Fibroblast of peridontal ligament (primary cell): ENCODE measurements at regions not wholly inside any gene's neighbourhood (a gene's known extent, or its start where the extent isn't known, plus 50 kb on each side); places are given as distances from the start of the nearest gene placed in this dataset.

Source experiments
- DNase-seq: peaks from one replicate; pipeline ENCODE4 v3.0.0-alpha.2; 2010; ENCODE audit errors: extremely low read depth

DNA sequence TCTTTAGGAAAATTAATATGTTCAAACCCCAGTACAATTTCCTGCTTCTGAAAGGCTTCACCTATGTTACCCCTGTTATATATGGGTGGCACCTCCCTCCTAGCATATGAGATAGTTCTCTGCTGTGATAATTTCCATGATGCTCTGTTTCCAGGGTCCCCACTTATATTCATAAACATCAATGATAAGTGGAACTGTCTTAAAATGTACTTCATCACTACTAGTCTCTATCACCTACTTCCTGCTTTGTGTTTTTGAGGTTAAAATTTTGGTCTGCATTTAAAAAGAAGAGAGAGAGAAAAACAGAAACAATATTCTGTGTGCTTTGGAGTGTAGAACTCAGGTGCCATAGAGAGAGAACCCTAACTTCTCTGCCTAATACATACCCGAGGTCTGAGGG lies 234.7 kb downstream of the HTR1A start:
- DNase-seq, result no peak

GRCh38 chr5:63726496-63726895 lies 235.7 kb downstream of the HTR1A start:
- no peak for DNase-seq

DNA sequence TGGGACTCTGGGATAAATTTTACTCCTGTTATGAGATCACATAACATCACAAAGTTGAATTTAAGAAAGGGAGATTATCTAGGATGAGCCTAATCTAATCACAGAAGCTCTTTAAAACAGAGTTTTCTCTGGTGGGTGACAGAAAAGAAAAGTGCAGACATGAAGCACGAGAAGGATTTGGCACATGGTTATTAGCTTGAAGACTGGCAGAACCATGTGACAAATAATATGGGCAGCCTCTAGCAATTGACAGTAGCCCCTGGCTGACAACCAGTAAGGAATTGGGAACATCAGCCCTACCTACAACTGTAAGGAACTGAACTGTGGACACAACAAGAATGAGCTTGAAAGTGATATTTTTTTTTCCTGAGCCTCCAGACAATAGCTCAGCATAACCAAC lies 243.1 kb downstream of the HTR1A start:
- no peak for DNase-seq

GRCh38 chr5:63700241-63700640 lies 262.0 kb downstream of the HTR1A start:
- no peak for DNase-seq

DNA sequence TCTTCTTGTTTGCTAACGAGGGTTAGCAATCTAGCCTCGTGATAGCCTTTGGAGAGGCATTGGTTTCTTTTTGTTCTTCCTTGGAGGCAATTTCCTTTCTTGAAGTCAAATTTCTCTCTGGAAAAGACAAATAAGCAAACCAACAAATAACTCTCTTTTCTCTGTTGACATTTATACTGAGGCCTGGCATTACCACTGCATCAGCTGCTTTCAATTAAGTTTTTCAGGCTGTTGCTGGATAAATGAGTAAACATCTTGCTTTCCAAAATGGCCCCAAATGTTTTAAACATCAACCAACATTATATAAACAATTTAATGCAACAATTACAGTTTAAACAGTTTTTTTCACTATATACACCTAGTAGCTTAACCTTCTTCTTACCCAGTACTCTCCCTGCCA lies 264.4 kb downstream of the HTR1A start:
- no peak for DNase-seq

- no peak for DNase-seq
Measured at GRCh38 chr5:63690546-63690945, 271.7 kb downstream of the HTR1A start.

DNA sequence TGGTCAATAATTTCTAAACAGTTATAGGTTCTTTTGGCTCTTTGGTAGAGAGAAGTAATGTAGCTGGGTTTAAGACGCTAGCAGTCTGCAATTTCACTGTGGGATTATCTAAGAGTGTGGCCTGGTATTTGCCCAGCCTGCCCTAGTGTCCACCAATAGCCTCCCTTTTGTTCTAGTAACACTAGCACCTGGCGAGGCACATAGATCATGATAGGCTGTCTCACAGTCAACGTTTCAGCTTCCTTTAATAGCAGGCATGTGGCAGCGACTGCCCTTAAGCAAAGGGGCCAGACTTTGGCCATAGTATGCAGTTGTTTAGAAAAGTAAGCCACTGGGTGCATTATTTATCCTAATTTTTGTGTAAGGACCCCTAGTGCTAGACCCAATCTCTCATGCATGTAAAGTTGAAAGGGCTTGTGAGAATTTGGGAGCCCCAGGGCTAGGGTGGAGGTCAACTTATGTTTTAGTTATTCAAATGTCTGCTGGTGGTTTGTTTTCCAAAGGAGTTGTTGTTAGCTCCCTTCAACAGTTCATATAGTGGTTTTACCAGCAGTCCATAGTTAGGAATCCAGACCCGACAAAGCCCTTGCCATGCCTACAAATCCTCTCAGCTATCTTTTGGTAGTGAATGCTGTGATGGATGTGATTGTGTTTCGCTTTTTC lies 274.3 kb downstream of the HTR1A start:
- no peak for DNase-seq

DNA sequence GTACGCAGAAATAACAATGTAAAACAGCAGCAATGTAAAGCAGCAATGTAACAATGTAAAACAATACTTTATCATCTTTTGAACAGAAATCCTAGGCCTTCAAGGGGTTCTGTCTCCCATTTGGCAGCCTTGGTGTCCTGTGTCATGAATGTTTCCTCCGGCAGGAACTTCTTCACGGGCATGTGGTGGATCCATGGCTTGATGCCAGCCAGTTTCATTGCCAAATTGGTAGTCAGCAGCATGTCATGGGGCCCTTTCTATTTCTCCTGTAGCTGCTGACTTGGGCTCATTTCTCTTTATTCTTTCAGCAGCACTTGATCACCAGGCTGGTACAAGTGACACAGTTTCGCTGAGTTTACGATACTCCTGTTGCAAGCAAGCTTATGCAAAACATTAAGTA lies 275.3 kb downstream of the HTR1A start:
- DNase-seq, result no peak

DNA sequence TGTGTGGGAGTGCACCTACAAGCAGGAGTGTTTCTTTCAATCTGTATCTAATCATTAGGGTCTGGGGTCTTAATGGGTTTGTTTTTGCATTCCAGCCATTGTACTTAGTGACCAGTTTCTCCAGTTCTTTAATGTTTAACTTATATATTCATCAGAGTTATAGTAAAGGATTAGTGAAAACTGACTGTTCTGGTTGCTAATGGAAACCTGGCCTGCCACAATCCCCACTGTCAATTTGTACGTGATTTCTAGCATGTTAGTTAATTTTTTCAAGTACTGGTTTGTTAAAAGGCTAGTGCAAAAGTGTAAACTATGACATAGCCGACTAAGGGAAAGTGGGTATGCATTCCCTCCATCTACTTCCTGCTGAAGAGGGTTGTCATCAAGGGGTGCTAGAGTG lies 276.1 kb downstream of the HTR1A start:
- DNase-seq, result no peak

DNA sequence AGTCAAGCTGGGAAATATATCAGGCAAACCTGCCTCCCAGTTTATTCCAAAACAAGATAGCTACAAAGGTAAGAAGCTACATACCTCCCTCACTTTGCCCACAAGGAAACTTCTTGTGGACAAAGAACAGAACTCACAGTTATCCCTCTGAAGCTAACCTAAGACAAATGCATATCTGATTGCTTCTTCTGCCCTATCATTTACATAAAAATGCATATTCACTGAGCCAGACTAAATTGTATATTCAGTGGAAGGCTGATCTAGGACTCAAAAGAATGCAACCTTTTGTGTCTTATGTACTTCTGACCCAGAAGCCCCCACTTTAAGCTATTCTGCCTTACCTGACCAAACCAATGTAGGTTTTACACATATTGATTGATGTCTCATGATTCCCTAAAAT lies 276.8 kb downstream of the HTR1A start:
- DNase-seq, result no peak

DNA sequence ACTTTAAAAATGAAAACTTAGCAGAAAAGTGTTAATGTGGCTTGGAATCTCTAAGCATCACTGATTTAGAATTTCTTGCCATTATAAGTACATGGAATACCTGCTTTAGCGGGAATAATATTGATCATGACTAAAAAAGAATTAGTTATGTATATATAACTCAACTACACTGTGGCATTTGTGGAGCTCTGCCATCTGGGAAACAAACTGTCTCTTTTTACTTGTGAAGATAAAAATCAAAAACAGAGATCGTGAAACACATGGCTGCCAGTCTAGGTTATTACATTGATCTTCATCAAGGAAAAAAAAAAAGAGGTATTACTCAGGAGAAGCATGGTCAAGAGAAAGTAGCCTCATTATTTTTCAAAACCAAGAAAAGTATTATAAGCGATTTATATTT lies 287.4 kb downstream of the HTR1A start:
- DNase-seq, result no peak

- DNase-seq, result no peak
Measured at GRCh38 chr5:63655043-63655442, 307.2 kb downstream of the HTR1A start.

- no peak for DNase-seq
Measured at GRCh38 chr5:63650581-63650980, 311.7 kb downstream of the HTR1A start.

DNA sequence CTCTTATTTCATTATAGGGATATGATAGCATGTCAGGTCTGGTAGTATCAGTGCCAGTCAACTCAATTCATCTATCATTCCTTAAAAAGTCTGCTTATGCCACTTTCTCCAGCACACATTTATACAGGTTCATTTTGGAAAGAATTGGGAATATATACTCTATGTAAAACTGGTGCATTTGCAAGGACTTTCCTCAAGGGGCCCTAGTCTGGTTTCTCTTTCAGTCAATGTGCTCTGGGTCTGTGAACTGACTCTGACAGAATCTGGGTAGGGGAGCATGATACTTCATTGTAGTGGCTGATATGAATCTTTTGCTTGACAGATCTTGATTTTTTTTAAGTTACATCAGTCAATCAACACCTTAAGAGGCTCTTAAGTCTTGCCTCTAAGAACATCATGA lies 313.9 kb downstream of the HTR1A start:
- DNase-seq, result no peak

- DNase-seq, result no peak
Measured at GRCh38 chr5:63629951-63630630, 332.2 kb downstream of the HTR1A start.

- no peak for DNase-seq
Measured at GRCh38 chr5:63613442-63613841, 348.8 kb downstream of the HTR1A start.

DNA sequence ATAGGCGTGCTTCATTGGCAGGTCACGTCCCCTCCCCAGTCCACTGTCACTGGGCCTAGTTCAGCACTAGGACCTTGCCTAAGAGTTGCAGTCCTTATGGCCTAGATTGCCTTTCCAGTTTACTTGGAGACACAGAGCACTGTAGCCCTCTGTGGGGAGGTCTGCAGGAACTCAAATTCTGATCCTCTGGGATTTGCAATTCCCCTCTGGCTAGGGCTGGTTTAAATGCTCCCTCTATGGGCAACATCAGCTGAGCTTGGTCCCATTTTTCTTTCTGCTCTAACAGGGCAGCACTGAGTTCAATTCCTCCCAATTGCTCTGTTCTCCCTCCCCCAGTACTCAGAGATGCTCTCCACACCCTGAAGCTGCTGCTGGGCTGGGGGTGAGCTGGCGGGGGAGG lies 358.2 kb downstream of the HTR1A start:
- DNase-seq, result no peak

GRCh38 chr5:63602971-63603370 lies 359.3 kb downstream of the HTR1A start:
- DNase-seq, result no peak

DNA sequence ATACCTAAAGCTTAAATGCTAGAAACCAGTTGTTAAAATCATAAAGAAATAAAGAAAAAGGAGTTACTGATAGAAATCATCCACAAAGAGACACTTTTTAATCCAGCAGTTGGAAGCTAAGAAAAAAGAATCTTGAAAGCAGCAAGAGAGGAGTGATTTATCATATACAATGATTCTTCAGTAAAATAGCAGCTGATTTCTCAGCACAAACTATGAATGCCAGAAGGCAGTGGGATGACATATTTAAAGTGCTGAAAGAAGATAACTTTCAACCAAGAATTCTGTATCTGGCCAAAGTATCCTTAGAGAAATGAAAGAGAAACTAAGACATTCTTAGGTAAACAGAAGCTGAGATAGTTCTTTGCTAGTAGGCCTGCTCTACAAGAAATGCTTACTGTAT lies 366.0 kb downstream of the HTR1A start:
- DNase-seq, result no peak

DNA sequence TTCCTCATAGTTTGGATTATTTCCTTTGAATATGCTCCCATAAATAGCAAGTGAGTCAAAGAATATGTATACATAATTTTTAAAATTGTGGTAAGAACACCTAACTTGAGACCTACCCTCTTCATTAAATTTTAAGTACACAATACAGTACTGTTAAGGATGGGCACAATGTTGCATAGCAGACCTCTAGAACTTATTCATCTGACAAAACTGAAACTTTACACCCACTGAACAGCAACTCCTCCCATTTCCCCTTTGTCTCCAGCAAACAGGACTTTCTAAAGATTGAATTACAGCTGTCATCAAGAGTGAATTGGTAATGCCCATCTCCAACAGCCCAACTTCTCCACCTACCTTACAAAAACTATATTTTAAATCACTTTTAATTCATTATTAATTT lies 388.9 kb downstream of the HTR1A start:
- DNase-seq, result no peak

DNA sequence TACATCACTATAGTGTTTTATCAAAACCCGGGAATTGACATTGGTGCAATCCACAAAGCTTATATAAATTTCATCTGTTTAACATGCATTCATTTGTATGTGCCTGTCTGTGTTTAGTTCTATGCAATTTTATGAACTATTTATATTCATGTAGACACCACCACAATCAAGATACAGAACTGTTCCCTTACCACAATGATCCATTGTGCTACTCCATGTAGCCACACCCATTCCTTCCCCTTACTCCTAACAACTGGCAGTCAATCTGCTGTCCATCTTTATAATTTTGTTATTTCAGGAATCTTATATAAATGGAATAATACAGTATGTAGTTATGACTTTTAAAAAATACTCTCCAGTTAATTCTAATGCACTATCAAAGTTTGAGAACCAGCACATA lies 389.5 kb downstream of the HTR1A start:
- no peak for DNase-seq

- DNase-seq, result no peak
Measured at GRCh38 chr5:63570752-63571151, 391.5 kb downstream of the HTR1A start.

DNA sequence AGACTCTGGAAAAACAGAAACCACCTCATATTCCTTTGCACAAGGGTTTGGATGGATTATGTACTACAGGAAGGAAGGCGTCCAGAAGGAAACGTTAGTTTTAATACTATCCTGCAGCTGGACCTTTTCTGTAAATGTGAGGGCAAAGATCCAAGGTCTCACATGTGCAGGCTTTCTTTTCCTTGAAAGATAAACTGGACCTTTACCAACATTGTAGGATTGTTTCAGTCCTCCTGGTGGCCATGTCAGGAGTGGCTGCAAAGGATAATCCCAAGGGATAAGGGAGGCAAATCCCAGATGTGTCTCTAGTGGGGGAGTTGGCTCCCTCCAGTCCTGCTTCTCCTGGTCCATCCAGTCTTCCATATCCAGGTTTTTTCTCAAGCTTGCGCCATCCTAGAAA lies 397.5 kb downstream of the HTR1A start:
- DNase-seq, result no peak
